ENCODE measurements at regions not wholly inside any gene's neighbourhood (a gene's known extent, or its start where the extent isn't known, plus 50 kb on each side); places are given as distances from the start of the nearest gene placed in this dataset.

DNA sequence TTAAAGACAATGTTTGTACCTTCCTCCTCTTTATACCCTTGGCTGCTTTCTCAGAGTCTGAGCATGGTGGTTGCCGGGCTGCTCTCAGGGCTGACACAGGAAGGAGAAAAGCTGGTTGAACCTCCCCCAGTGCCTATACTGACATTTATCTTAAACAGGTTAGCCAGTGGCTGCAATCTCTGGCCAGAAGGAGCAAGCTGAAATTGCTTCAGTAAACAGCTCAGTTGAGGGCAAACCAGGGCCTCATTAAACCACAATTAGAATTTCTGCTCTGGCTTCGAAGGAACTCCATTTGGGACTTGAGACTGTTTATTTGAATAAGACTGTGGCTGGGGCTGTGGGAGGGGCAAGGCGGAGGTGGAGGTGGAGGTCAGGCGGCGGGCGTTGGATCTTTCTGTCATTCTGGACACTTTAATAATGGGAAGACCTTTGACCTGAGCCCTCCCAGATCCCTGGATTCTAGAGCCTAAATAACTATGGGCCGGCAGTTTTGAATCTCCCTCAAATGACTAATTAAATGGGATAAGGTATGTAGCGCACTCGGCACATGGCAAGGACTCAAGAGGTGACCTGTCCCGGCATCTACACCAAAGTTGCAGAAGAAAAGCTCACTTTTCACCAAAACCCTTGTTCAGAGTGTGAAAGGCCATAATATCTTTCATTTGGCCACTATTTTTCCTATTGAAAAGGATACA is 120.6 kb upstream of the MYCN start:
- TF ChIP-seq POLR2A (IDR thresholded peaks at IDR 0.05; ENCODE audit: low read depth, low read length) (no peak), POLR2AphosphoS5 (IDR thresholded peaks at IDR 0.05; ENCODE audit: low read depth, low read length) (no peak), SPI1 (IDR thresholded peaks at IDR 0.05; ENCODE audit: low read depth, low read length) (no peak), TAF1 (IDR thresholded peaks at IDR 0.05; ENCODE audit: low read depth, low read length) (no peak), PAX5 (IDR thresholded peaks at IDR 0.05; ENCODE audit: insufficient read depth, low read length, severe bottlenecking) (no peak), POU2F2 (IDR thresholded peaks at IDR 0.05; ENCODE audit: low read depth, low read length) (no peak)
